Stimulated activated CD4-positive, alpha-beta T cell treated with anti-CD3 and anti-CD28 coated beads, Interleukin-15, amount 100 ng/mL, for 48 hours (primary cell): ENCODE measurements at regions not wholly inside any gene's neighbourhood (a gene's known extent, or its start where the extent isn't known, plus 50 kb on each side); places are given as distances from the start of the nearest gene placed in this dataset.

Source experiments
- DNase-seq, 2 donors: peaks; one replicate each; pipeline ENCODE4 v3.0.0-alpha.2; 2020; ENCODE audit warnings: low read depth in 2 of 2

DNA sequence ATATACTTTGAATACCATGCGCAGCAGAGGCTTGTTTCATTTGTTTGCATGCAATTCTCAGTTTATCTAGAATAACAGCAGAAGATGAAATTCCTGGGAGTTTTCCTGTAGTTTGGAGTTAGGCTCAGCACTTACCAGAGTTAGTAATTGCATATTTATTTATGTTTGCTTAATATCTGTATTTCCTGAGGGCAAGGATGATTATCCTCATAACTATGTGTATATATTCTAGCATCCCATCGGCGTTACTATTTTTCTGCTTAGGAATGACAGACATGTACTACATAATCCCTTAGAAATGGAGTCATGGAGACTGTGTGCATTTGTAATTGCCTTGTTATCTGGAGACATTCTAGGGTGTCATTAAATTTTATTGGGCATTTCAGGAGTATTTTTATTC, 1184.8 kb downstream of the DTWD2 start:
- no peak for DNase-seq

GRCh38 chr5:117801583-117801982, 1186.8 kb downstream of the DTWD2 start:
- no peak for DNase-seq

- no peak for DNase-seq
Measured at GRCh38 chr5:117800261-117800660, 1188.1 kb downstream of the DTWD2 start.

DNA sequence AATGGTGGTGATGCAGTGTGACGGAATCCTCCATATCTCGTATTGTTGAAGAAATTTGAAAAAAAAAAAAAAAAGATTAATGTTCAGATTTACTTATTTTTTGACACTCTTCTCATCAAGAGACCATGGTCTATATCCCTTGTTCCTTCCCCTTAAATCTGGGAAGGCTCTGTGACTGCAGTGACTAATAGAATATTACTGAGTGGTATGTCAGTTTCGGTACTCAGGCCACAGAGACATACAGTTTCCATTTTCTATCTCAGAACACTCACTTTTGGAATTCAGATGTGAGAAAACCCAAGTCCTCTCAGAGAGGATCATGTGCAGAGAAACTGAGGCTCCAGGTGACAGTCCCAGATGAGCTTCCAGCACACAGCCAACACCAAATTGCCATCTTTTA, 1193.5 kb downstream of the DTWD2 start:
- DNase-seq, result no peak

- DNase-seq, result no peak
Measured at GRCh38 chr5:117793963-117794362, 1194.4 kb downstream of the DTWD2 start.

GRCh38 chr5:117792476-117792875, 1195.9 kb downstream of the DTWD2 start:
- no peak for DNase-seq

- no peak for DNase-seq
Measured at GRCh38 chr5:117788596-117788995, 1199.8 kb downstream of the DTWD2 start.

DNA sequence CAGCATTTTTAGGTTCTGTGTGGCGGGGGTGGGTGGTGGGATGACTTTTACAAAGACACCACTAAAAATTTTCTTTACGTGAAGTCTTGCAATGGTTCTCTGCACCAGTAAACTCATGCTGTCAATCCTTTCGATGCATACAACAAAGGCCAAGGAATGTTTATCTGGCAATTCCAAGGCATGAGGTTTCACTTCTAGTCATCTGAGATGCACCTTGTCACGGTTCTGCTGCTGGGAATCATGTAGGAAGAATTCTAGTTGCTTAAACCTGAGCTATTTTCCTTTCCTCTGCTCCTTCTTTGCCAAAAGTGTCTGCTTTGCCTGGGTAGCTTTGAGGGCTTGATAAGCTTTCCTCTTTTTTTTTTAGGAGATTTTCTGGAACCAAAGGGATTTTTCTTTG, 1204.5 kb upstream of the SEMA6A start:
- no peak for DNase-seq

DNA sequence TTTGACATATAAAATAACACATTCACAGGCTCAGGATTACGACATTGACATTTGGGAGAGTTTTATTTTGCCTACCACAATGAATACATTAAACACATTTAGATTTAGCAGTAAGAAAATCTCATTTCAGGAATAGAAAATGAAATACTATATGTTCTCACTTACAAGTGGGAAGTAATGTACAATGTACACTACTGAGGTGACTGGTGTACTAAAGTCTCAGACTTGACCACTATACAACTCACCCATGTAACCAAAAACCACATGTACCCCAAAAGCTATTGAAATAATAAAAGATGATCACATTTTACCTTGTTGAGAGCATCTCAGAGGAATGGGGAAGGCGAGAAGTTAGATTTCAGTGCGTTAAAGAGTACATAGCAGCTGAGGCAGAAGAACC, 1202.4 kb upstream of the SEMA6A start:
- no peak for DNase-seq

DNA sequence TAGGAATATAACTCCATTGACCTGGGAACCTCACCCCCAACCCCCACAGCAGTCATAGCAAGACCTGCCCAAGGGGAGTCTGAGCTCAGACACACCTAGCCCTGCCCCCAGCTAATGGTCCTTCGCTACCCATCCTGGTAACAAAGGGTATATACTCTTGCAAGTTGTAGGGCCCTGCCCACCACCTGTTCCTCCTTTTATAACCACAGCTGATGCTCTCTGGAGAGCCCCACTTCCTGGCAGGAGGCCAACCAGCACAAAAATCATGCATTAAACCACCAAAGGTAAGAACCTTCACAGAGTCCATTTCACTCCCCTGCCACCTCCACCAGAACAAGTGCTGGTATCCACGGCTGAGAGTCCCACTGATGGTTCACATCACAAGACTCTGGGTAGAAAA, 1195.3 kb upstream of the SEMA6A start:
- no peak for DNase-seq

- DNase-seq, result no peak
Measured at GRCh38 chr5:117763271-117763670, 1188.6 kb upstream of the SEMA6A start.

- DNase-seq, result no peak
Measured at GRCh38 chr5:117761186-117761585, 1186.6 kb upstream of the SEMA6A start.

DNA sequence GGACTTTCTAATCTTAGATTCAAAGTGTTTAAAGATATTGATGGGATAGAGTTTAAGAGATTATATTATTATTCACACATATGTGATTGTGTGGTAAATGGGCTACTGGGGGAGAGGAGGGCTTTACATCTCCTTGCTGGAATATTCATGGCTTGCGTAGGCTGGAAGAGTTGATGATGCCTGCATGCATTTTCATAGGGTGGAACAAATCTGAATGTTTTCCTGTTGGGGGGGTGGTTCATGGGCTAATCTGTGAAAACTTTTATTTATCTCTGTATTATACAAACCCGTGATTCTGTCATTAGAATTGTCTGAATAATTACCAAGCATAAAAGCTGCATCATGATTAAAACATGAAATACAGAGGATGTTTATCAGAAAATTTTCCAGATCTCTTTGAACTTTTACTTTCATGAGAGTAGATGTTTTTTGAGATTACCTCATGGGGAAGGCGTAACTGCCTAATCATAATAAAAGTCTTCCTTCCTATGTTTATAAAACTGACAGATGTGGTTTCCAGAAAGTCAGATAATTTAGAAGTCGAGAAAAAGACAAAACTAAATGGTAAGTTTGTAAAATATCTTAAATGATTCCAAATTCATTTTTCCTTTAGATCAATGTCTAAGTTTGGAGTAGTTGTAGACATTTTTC, 1185.4 kb upstream of the SEMA6A start:
- no peak for DNase-seq

- DNase-seq, result no peak
Measured at GRCh38 chr5:117752403-117752802, 1177.8 kb upstream of the SEMA6A start.

GRCh38 chr5:117748336-117748735, 1173.7 kb upstream of the SEMA6A start:
- DNase-seq, result no peak

GRCh38 chr5:117743337-117743736, 1168.7 kb upstream of the SEMA6A start:
- DNase-seq, result no peak

- no peak for DNase-seq
Measured at GRCh38 chr5:117741655-117742206, 1167.1 kb upstream of the SEMA6A start.

DNA sequence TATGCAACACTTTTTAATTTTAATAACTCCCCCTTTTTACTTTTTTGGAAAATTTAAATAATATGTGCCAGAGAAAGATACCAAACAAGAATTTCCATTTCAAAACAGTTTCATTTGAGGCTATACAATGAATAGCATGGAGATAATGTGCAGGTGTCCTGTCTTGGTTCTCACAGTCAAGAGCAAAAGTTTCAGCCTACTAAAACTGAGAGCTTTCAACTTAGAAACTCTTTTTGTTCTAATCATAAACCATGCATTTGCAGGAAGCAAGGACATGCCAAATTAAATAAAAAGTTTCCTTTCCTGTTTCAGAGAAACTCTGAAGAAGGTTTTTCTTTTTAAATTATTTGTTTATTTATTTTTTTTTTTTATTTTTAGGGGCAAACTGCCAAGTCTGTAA, 1165.6 kb upstream of the SEMA6A start:
- DNase-seq, result no peak

GRCh38 chr5:117738571-117738970, 1163.9 kb upstream of the SEMA6A start:
- DNase-seq, result no peak

DNA sequence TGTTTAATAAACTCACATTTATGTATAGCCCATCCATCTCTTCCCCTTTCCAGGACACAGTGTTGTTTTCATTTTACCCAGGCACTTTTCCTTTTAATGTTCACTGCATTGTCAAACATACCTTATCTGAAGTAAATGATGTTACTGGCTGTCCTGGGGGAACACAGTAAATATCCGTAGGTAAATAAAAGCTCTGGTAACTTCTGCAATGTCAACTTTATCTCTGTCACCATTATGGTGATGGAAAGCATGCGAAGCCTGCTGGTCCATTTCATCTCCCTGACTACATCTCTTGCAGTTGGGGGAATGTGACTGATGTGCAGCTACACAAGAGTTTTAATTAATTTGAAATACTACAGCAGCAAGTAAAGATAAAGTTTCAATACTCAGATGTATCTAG, 1162.1 kb upstream of the SEMA6A start:
- DNase-seq, result no peak

DNA sequence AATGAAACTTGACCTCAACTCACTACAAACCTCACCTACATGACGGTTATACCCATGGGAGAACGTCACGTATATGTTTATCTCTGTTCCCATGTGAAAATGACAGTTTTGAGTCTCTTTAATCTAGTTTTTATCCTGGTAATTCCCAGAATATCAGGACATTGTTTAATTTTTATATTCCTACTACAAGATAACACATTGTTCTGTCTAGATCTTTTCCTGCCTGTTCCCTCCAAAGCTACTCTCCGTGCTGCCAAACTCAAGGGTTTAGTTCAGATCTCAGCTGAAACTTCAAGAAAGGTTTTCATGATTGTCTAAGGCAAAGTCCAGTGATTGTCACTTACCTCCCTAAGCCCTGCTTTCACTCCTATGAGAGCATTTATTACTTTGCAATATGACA, 1159.4 kb upstream of the SEMA6A start:
- no peak for DNase-seq

DNA sequence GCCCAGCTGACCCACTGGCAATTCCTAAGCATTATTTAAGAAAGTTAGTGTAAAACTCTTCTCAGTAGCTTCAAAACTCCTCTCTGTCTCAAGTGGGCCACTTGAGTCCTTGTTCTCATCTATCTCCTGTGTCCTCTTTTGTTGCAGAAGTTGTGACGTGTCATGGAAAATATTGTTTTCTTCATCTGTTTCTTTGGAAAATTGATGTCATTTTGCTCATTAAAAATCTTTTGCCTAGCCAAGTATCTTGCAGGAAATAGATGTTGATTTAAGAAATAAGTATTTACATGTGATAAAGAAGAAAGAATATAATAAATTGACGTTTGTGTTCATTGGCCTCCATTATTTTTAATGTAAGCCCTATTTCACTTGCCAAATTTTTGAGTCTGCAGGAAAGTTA, 1158.4 kb upstream of the SEMA6A start:
- no peak for DNase-seq

- DNase-seq, result no peak
Measured at GRCh38 chr5:117732264-117732663, 1157.6 kb upstream of the SEMA6A start.

GRCh38 chr5:117731446-117731845, 1156.8 kb upstream of the SEMA6A start:
- no peak for DNase-seq
